Mucosa of descending colon (tissue), 3 donors: ENCODE measurements at regions not wholly inside any gene's neighbourhood (a gene's known extent, or its start where the extent isn't known, plus 50 kb on each side); places are given as distances from the start of the nearest gene placed in this dataset.
A peak's percentile ranks its signal among the peaks of the same experiment; 100 is the strongest.

ENCODE experiments used
- ATAC-seq: fragments of 200-7000 bp; cut with Tn5 transposase; one replicate; pipeline ENCODE4 v1.9.1; 2020; ENCODE audit warnings: mild to moderate bottlenecking, moderate library complexity
- DNase-seq, 3 donors: peaks; one replicate each; pipeline ENCODE4 v3.0.0-alpha.2; 2020
- H3K36me3 ChIP-seq: fragments of 200-600 bp; one replicate; pipeline ENCODE4 v1.8.0; 2021; ENCODE audit warnings: low read depth, mild to moderate bottlenecking
- H3K4me1 ChIP-seq: fragments of 200-600 bp; one replicate; pipeline ENCODE4 v1.8.0; 2021; ENCODE audit warnings: low read depth, mild to moderate bottlenecking
- H3K4me3 ChIP-seq: fragments of 200-600 bp; one replicate; pipeline ENCODE4 v1.8.0; 2021; ENCODE audit warnings: mild to moderate bottlenecking
- H3K9me3 ChIP-seq: fragments of 200-600 bp; one replicate; pipeline ENCODE4 v1.8.0; 2021; ENCODE audit warnings: mild to moderate bottlenecking
- intact Hi-C, 2 donors: fragments of 100-400 bp; cut with DNase I in 1 of 2; cut with micrococcal nuclease in 1 of 2; formaldehyde crosslinking; loops; one replicate each; pipeline versions ENCODE4 v1.11.0 to v1.11.1; 2022; cut with DNase I, micrococcal nuclease
- TF ChIP-seq, protein P1 (sequence below): fragments of 200-600 bp; IDR thresholded peaks from one replicate; pipeline ENCODE4 v1.8.0; 2022; ENCODE audit warnings: antibody characterized with exemption, mild to moderate bottlenecking
- donor health status: DM: no; HTN: no; CAD: no; lungs with moderate emphysema.
- donor health status: DM: no; HTN: no; CAD: no.
- donor health status: DM: no; HTN: yes; CAD: no.

DNA sequence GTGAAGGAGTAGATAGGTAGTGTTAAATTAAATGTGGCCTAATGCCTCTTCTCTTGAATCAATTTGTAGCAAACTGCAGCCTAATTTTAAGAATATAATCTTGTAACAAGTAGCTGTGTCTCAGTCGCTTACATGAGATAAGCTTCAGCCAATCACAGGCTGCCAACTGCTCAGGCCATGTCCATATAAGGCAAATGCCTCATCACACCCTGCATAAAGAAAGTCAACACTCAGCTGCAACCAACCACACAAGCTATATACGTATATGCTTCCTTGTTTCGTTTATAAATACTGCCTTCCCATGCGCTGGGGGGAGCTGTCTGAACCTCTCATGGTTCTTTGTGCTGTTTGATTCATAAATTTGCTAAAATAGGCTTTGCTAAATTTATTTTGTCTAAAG lies 476.3 kb downstream of the TRIB2 start:
- TF ChIP-seq, protein P1, sequence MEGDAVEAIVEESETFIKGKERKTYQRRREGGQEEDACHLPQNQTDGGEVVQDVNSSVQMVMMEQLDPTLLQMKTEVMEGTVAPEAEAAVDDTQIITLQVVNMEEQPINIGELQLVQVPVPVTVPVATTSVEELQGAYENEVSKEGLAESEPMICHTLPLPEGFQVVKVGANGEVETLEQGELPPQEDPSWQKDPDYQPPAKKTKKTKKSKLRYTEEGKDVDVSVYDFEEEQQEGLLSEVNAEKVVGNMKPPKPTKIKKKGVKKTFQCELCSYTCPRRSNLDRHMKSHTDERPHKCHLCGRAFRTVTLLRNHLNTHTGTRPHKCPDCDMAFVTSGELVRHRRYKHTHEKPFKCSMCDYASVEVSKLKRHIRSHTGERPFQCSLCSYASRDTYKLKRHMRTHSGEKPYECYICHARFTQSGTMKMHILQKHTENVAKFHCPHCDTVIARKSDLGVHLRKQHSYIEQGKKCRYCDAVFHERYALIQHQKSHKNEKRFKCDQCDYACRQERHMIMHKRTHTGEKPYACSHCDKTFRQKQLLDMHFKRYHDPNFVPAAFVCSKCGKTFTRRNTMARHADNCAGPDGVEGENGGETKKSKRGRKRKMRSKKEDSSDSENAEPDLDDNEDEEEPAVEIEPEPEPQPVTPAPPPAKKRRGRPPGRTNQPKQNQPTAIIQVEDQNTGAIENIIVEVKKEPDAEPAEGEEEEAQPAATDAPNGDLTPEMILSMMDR, result no peak
- no peaks in the 10 kb centered on the region for H3K36me3 ChIP-seq
- no peaks in the 10 kb centered on the region for H3K4me1 ChIP-seq
- DNase-seq, result no peak
- ATAC-seq, result peak; percentile 21
- H3K4me3 ChIP-seq, result no peak overlapping the region
- H3K9me3 ChIP-seq, result no peaks in the 10 kb centered on the region
- intact Hi-C loops, result no loop called here

DNA sequence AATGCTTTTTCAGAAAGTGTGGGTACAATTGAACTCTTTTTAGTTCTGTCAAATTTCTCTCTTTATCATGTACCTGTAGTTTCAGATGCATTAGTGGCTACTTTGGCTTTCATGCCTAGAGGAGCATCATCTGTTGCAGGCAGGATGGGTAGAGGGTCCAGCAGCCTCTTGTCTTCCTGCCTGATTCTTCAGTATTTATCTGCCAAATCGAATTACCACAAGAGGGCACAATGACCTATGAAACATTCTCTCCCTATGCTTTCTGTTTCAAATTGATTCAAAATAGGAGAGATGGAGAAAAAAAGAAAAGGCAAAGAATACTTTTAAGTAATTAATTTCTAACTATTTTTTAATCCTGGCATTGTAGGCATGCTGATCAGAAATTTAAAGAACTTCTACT lies 477.2 kb downstream of the TRIB2 start:
- Histone ChIP-seq H3K4me3 (no peak overlapping the region), H3K9me3 (no peaks in the 10 kb centered on the region), H3K4me1 (no peaks in the 10 kb centered on the region), H3K36me3 (no peaks in the 10 kb centered on the region)
- ATAC-seq (no peak), DNase-seq (no peak)
- TF ChIP-seq, protein P1, result no peak
- intact Hi-C loops, result no loop called here

DNA sequence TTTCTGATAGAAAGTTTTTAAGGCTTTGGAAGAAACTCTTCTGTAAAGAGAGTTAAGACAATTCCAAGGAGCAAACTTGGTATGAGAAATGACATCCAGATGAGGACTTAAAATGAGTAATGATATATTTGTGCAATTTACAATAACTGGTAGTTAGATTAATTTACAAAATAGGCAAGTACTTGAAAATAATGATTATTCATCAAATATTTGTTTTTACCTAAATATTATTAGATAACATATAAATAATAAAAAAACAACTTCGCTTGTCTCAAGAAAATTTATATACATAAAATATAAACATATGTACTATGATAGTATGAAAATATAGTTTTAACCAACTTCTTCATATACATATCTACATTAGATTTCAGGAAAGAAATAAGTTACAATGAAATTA lies 478.5 kb downstream of the TRIB2 start:
- Histone ChIP-seq H3K4me3 (no peak overlapping the region), H3K4me1 (no peaks in the 10 kb centered on the region), H3K36me3 (no peaks in the 10 kb centered on the region), H3K9me3 (no peaks in the 10 kb centered on the region)
- ATAC-seq (no peak), DNase-seq (no peak)
- intact Hi-C loops, result no loop called here
- TF ChIP-seq, protein P1, result no peak

DNA sequence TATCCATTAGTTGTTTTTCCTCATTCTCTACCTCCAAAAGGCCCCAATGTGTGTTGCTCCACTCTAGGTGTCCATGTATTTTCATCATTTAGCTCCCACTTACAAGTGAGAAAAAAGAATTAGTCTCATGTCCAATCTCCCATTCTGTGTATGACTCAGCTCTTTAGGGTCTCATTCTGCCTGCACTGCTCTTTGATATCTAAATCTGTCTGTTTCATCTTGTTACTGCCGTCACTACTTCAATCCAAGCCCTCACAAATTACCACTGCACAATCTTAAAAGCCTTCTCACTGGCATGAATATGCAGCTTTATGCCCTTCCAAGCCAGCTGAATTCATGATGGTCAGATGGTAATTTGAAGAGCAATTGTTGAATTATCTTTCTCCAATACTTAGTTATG lies 480.5 kb downstream of the TRIB2 start:
- intact Hi-C loops, result no loop called here
- Histone ChIP-seq H3K4me1 (no peaks in the 10 kb centered on the region), H3K4me3 (no peak overlapping the region), H3K36me3 (no peaks in the 10 kb centered on the region), H3K9me3 (no peaks in the 10 kb centered on the region)
- TF ChIP-seq, protein P1, result no peak
- DNase-seq (no peak), ATAC-seq (no peak)

DNA sequence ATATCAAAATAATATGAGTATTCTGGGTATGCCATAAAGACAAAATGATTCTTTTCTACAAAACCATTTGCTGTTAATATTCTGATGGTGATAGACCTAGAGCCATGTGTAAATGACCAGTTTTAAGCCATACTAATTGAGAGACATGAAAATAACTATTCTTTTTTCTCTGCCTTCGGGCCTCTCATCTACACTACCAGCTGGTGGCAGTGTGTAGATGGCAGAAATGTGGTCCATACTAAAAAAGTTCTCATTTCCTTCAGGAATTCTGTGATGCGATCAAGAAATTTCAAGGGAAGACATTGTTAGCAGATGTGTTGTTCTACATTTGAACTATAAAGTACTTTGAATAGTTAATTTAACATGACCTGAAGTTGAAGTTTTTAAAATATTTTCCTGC lies 485.2 kb downstream of the TRIB2 start:
- H3K36me3 ChIP-seq, result no peaks in the 10 kb centered on the region
- intact Hi-C loops, result no loop called here
- H3K9me3 ChIP-seq, result peaks cover 4% of the 10 kb centered on the region
- no peak overlapping the region for H3K4me3 ChIP-seq
- ATAC-seq (no peak), DNase-seq (no peak)
- TF ChIP-seq, protein P1, result no peak
- H3K4me1 ChIP-seq, result no peaks in the 10 kb centered on the region

DNA sequence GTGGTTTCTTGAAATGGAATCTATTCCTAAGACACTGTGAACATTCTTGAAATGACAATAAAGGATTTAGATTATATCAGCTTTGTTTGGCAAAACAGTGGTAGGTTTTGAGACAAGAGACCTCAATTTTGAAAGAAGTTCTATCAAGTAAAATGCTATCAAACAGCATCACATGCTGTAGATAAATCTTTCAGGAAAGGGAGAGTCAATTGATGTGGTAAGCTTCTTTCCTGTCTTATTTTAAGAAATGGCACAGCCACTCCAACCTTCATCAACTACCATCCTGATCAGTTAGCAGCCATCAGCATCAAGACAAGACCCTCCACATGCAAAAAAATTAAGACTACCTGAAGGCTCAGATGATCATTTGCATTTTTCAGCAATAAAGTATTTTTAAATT lies 495.4 kb downstream of the TRIB2 start:
- TF ChIP-seq, protein P1, result no peak
- intact Hi-C loops, result no loop called here
- no peaks in the 10 kb centered on the region for H3K4me1 ChIP-seq
- H3K9me3 ChIP-seq, result peaks cover 4% of the 10 kb centered on the region
- ATAC-seq (no peak), DNase-seq (no peak)
- H3K36me3 ChIP-seq, result no peaks in the 10 kb centered on the region
- H3K4me3 ChIP-seq, result no peak overlapping the region
